Spleen (tissue), 11 donors: ENCODE measurements at regions not wholly inside any gene's neighbourhood (a gene's known extent, or its start where the extent isn't known, plus 50 kb on each side); places are given as distances from the start of the nearest gene placed in this dataset.

Experiments
- DNase-seq: peaks from one replicate; pipeline ENCODE4 v3.0.0-alpha.2; 2020
- H3K27ac ChIP-seq, 8 donors: fragments of 200-600 bp; sonication (generic) in 7 of 8; 1 replicate in 4 of 8; 2 replicates in 4 of 8; pipeline versions ENCODE4 v1.5.0 to v1.8.0; 2016 to 2021; ENCODE audit warnings: inconsistent platforms in 4 of 8, mild to moderate bottlenecking in 4 of 8, moderate library complexity in 1 of 8
- H3K27me3 ChIP-seq, 7 donors: fragments of 200-600 bp; sonication (generic) in 6 of 7; replicated peaks in 1 of 7; 1 replicate in 4 of 7; 2 replicates in 3 of 7; pipeline versions ENCODE4 v1.5.0 to v1.8.0; 2016 to 2021; ENCODE audit warnings: inconsistent platforms in 3 of 7, mild to moderate bottlenecking in 1 of 7
- H3K36me3 ChIP-seq, 6 donors: fragments of 200-600 bp; sonication (generic) in 5 of 6; 1 replicate in 4 of 6; 2 replicates in 2 of 6; pipeline versions ENCODE4 v1.5.0 to v1.8.0; 2016 to 2021; ENCODE audit warnings: inconsistent platforms in 2 of 6
- H3K4me1 ChIP-seq, 6 donors: fragments of 200-600 bp; sonication (generic) in 5 of 6; 1 replicate in 3 of 6; 2 replicates in 3 of 6; pipeline versions ENCODE4 v1.5.0 to v1.8.0; 2016 to 2021; ENCODE audit warnings: inconsistent platforms in 3 of 6
- H3K4me3 ChIP-seq, 8 donors: fragments of 200-600 bp; sonication (generic) in 7 of 8; 1 replicate in 4 of 8; 2 replicates in 4 of 8; pipeline versions ENCODE4 v1.5.0 to v1.8.0; 2016 to 2021; ENCODE audit warnings: inconsistent platforms in 4 of 8, mild to moderate bottlenecking in 4 of 8, moderate library complexity in 2 of 8
- H3K9me3 ChIP-seq, 8 donors: fragments of 200-600 bp; sonication (generic) in 7 of 8; 1 replicate in 4 of 8; 2 replicates in 4 of 8; pipeline versions ENCODE4 v1.5.0 to v1.8.0; 2016 to 2021; ENCODE audit warnings: inconsistent platforms in 4 of 8
- CTCF ChIP-seq, 11 experiments: fragments of 200-600 bp in 7 of 11; fragments of 450-650 bp in 4 of 11; sonication (generic) in 4 of 11; IDR thresholded peaks in 8 of 11; conservative IDR thresholded peaks in 3 of 11; 1 replicate in 7 of 11; 2 replicates in 4 of 11; pipeline versions ENCODE4 v1.4.0 to v1.8.0; 2016 to 2021; ENCODE audit warnings: antibody characterized with exemption in 11 of 11, inconsistent platforms in 4 of 11, mild to moderate bottlenecking in 1 of 11
- POLR2A ChIP-seq, 3 donors: fragments of 450-650 bp; IDR thresholded peaks; one replicate each; pipeline ENCODE4 v1.5.1; 2017; ENCODE audit warnings: antibody characterized with exemption in 3 of 3, mild to moderate bottlenecking in 1 of 3
- POLR2AphosphoS5 ChIP-seq, 3 donors: sonication (generic); formaldehyde crosslinking; IDR thresholded peaks; one replicate each; pipeline ENCODE4 v1.5.1; 2017; ENCODE audit warnings: antibody characterized with exemption in 3 of 3
- WGBS, 5 donors: extraction: QIAGEN DNeasy Blood & Tissue Kit in 3 of 5; methylation state at CpG; one replicate each; pipeline versions ENCODE4 v1.1.5 to v1.1.7; 2013 to 2018; 5-methylcytosine and 5-hydroxymethylcytosine counted together
- intact Hi-C: fragments of 100-400 bp; cut with DNase I; formaldehyde crosslinking; loops from one replicate; pipeline ENCODE4 v1.15.0; 2023; ENCODE audit warnings: low total_unique reads
- donor health status: healthy with polysubstance abuse.
- donor health status: DM: no; HTN: no; CAD: no; lungs with moderate emphysema.
- donor health status: DM: no; HTN: no; CAD: no.
- donor health status: Bipolar disorder and iron deficiency.
- donor health status: healthy.
- donor health status: DM: no; HTN: no; CAD: no.
- donor health status: DM: yes; HTN: yes; CAD: no.

GRCh38 chr12:47560415-47560814, 145.4 kb downstream of the RPAP3 start:
- Histone ChIP-seq H3K4me3 (no peak overlapping the region), H3K9me3 (peaks cover 0 to 3% (median 0%) of the 10 kb centered on the region in 8 donors), H3K27ac (peak overlapping the region in 6 of 8 donors; percentile 56 to 88 (median 76)), H3K4me1 (no peaks in the 10 kb centered on the region), H3K36me3 (no peaks in the 10 kb centered on the region), H3K27me3 (no peaks in the 10 kb centered on the region)
- 37 to 54% (median 49%) methylated on average over 2 of the region's 2 CpGs for WGBS, 5 donors
- DNase-seq: no peak
- intact Hi-C loops: no loop called here
- TF ChIP-seq CTCF (IDR thresholded peaks at IDR 0.05 in 8 of 11, conservative IDR thresholded peaks at IDR 0.05 in 3 of 11): no peak
- no peak for TF ChIP-seq POLR2A (IDR thresholded peaks at IDR 0.05)
- no peak for TF ChIP-seq POLR2AphosphoS5 (IDR thresholded peaks at IDR 0.05)

GRCh38 chr12:47558625-47559345, 147.0 kb downstream of the RPAP3 start:
- Histone ChIP-seq H3K27me3 (no peaks in the 10 kb centered on the region), H3K36me3 (no peaks in the 10 kb centered on the region), H3K4me3 (no peak overlapping the region), H3K9me3 (peaks cover 0 to 9% (median 1%) of the 10 kb centered on the region in 8 donors), H3K27ac (peak overlapping the region in 2 of 8 donors; percentile 81 to 88), H3K4me1 (no peaks in the 10 kb centered on the region)
- no peak for DNase-seq
- TF ChIP-seq POLR2A (IDR thresholded peaks at IDR 0.05) (no peak), CTCF (IDR thresholded peaks at IDR 0.05 in 8 of 11, conservative IDR thresholded peaks at IDR 0.05 in 3 of 11) (no peak), POLR2AphosphoS5 (IDR thresholded peaks at IDR 0.05) (no peak)
- intact Hi-C loops: no loop called here
- 69 to 79% (median 77%) methylated on average over 5 of the region's 5 CpGs for WGBS, 5 donors

GRCh38 chr12:47557386-47557785, 148.4 kb downstream of the RPAP3 start:
- intact Hi-C loops: no loop called here
- H3K27me3 ChIP-seq: no peaks in the 10 kb centered on the region
- H3K4me3 ChIP-seq: no peak overlapping the region
- H3K9me3 ChIP-seq: peaks cover 0 to 23% (median 13%) of the 10 kb centered on the region in 8 donors
- no peak for DNase-seq
- WGBS, 5 donors: 83 to 94% (median 86%) methylated on average over 5 of the region's 5 CpGs
- H3K4me1 ChIP-seq: no peaks in the 10 kb centered on the region
- TF ChIP-seq POLR2A (IDR thresholded peaks at IDR 0.05): no peak
- no peak for TF ChIP-seq POLR2AphosphoS5 (IDR thresholded peaks at IDR 0.05)
- no peak for TF ChIP-seq CTCF (IDR thresholded peaks at IDR 0.05 in 8 of 11, conservative IDR thresholded peaks at IDR 0.05 in 3 of 11)
- no peak overlapping the region for H3K27ac ChIP-seq
- no peaks in the 10 kb centered on the region for H3K36me3 ChIP-seq

GRCh38 chr12:47556261-47557030, 149.4 kb downstream of the RPAP3 start:
- intact Hi-C loops: no loop called here
- TF ChIP-seq POLR2A (IDR thresholded peaks at IDR 0.05): no peak
- TF ChIP-seq CTCF (IDR thresholded peaks at IDR 0.05 in 8 of 11, conservative IDR thresholded peaks at IDR 0.05 in 3 of 11): no peak
- TF ChIP-seq POLR2AphosphoS5 (IDR thresholded peaks at IDR 0.05): no peak

More at GRCh38 chr12:47556261-47557030, 149.4 kb downstream of the RPAP3 start:
- Histone ChIP-seq H3K9me3 (peaks cover 0 to 29% (median 18%) of the 10 kb centered on the region in 8 donors), H3K36me3 (no peaks in the 10 kb centered on the region), H3K4me1 (no peaks in the 10 kb centered on the region), H3K4me3 (no peak overlapping the region), H3K27ac (no peak overlapping the region), H3K27me3 (no peaks in the 10 kb centered on the region)
- 82 to 89% (median 86%) methylated on average over 4 of the region's 4 CpGs for WGBS, 5 donors
- no peak for DNase-seq
